ENCODE measurements at regions not wholly inside any gene's neighbourhood (a gene's known extent, or its start where the extent isn't known, plus 50 kb on each side); places are given as distances from the start of the nearest gene placed in this dataset.

GRCh38 chr6:63371104-63371715 lies 51.4 kb upstream of the LGSN start:
- H3K27me3 ChIP-seq (ENCODE audit: control insufficient read depth in 1 of 2, insufficient read depth in 2 of 2, low read length in 2 of 2), result no peaks in the 10 kb centered on the region
- no peak overlapping the region for H3K4me3 ChIP-seq (ENCODE audit: low read length in 2 of 2)
- H3K9ac ChIP-seq (ENCODE audit: low read length in 2 of 2), result no peak overlapping the region
- no peaks in the 10 kb centered on the region for H3K4me1 ChIP-seq (ENCODE audit: control insufficient read depth, insufficient read depth, low read length)
- no peaks in the 10 kb centered on the region for H3K9me3 ChIP-seq (ENCODE audit: control insufficient read depth in 2 of 2, low read length in 2 of 2)
- H3K27ac ChIP-seq (ENCODE audit: low read length), result no peak overlapping the region
- no peaks in the 10 kb centered on the region for H3K36me3 ChIP-seq (ENCODE audit: control insufficient read depth in 2 of 2, insufficient read depth in 2 of 2, low read length in 2 of 2)

GRCh38 chr6:63372951-63373533 lies 53.3 kb upstream of the LGSN start:
- H3K4me3 ChIP-seq (ENCODE audit: low read length in 2 of 2), result no peak overlapping the region
- H3K27me3 ChIP-seq (ENCODE audit: control insufficient read depth in 1 of 2, insufficient read depth in 2 of 2, low read length in 2 of 2), result no peaks in the 10 kb centered on the region
- H3K9me3 ChIP-seq (ENCODE audit: control insufficient read depth in 2 of 2, low read length in 2 of 2), result no peaks in the 10 kb centered on the region
- H3K9ac ChIP-seq (ENCODE audit: low read length in 2 of 2), result no peak overlapping the region
- H3K4me1 ChIP-seq (ENCODE audit: control insufficient read depth, insufficient read depth, low read length), result no peaks in the 10 kb centered on the region
- no peak overlapping the region for H3K27ac ChIP-seq (ENCODE audit: low read length)
- H3K36me3 ChIP-seq (ENCODE audit: control insufficient read depth in 2 of 2, insufficient read depth in 2 of 2, low read length in 2 of 2), result no peaks in the 10 kb centered on the region

DNA sequence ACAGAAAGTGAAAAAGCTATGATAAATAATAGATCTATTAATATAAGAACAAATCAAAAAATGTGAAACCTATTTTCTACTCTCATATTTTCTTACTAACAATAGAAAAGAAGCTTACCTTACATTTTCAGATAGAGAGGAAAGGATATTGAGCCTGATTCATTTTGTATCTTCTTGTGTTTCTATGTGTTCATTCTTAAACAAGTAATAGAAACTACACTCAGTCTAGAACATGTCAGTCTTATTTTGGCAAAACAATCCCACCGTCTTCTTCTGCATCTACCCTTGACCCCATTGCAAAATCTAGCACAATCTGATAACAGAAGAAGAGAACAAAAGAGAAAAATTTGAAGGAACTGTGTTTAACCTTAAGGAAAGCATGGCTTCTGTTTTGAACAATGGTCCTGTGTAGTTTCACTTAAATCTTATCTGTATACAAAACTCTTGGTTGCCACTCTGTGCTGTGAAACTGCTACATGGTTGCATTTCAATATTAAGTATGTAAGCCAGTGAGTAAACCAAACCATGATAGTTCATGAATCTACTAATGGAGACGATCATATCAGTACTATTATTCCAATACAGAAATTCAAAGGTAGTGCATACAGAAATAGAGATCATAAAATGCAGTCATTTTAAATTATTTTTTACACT lies 69.5 kb upstream of the LGSN start:
- Histone ChIP-seq H3K4me1 (ENCODE audit: control insufficient read depth, insufficient read depth, low read length) (no peaks in the 10 kb centered on the region), H3K4me3 (ENCODE audit: low read length in 2 of 2) (no peak overlapping the region), H3K36me3 (ENCODE audit: control insufficient read depth in 2 of 2, insufficient read depth in 2 of 2, low read length in 2 of 2) (no peaks in the 10 kb centered on the region), H3K27ac (ENCODE audit: low read length) (no peak overlapping the region), H3K27me3 (ENCODE audit: control insufficient read depth in 1 of 2, insufficient read depth in 2 of 2, low read length in 2 of 2) (no peaks in the 10 kb centered on the region), H3K9me3 (ENCODE audit: control insufficient read depth in 2 of 2, low read length in 2 of 2) (no peaks in the 10 kb centered on the region), H3K9ac (ENCODE audit: low read length in 2 of 2) (no peak overlapping the region)

- H3K9me3 ChIP-seq (ENCODE audit: control insufficient read depth in 2 of 2, low read length in 2 of 2), result no peaks in the 10 kb centered on the region
- H3K9ac ChIP-seq (ENCODE audit: low read length in 2 of 2), result no peak overlapping the region
- no peak overlapping the region for H3K27ac ChIP-seq (ENCODE audit: low read length)
- H3K36me3 ChIP-seq (ENCODE audit: control insufficient read depth in 2 of 2, insufficient read depth in 2 of 2, low read length in 2 of 2), result no peaks in the 10 kb centered on the region
- no peak overlapping the region for H3K4me3 ChIP-seq (ENCODE audit: low read length in 2 of 2)
- H3K4me1 ChIP-seq (ENCODE audit: control insufficient read depth, insufficient read depth, low read length), result no peaks in the 10 kb centered on the region
- H3K27me3 ChIP-seq (ENCODE audit: control insufficient read depth in 1 of 2, insufficient read depth in 2 of 2, low read length in 2 of 2), result no peaks in the 10 kb centered on the region
Measured at GRCh38 chr6:63391203-63391970, 71.6 kb upstream of the LGSN start.

GRCh38 chr6:63392092-63392724 lies 72.4 kb upstream of the LGSN start:
- H3K4me3 ChIP-seq (ENCODE audit: low read length in 2 of 2), result no peak overlapping the region
- H3K27me3 ChIP-seq (ENCODE audit: control insufficient read depth in 1 of 2, insufficient read depth in 2 of 2, low read length in 2 of 2), result no peaks in the 10 kb centered on the region
- H3K9me3 ChIP-seq (ENCODE audit: control insufficient read depth in 2 of 2, low read length in 2 of 2), result no peaks in the 10 kb centered on the region
- H3K4me1 ChIP-seq (ENCODE audit: control insufficient read depth, insufficient read depth, low read length), result no peaks in the 10 kb centered on the region
- no peak overlapping the region for H3K27ac ChIP-seq (ENCODE audit: low read length)
- H3K36me3 ChIP-seq (ENCODE audit: control insufficient read depth in 2 of 2, insufficient read depth in 2 of 2, low read length in 2 of 2), result no peaks in the 10 kb centered on the region
- H3K9ac ChIP-seq (ENCODE audit: low read length in 2 of 2), result no peak overlapping the region

GRCh38 chr6:63394656-63395308 lies 75.0 kb upstream of the LGSN start:
- Histone ChIP-seq H3K9me3 (ENCODE audit: control insufficient read depth in 2 of 2, low read length in 2 of 2) (no peaks in the 10 kb centered on the region), H3K27me3 (ENCODE audit: control insufficient read depth in 1 of 2, insufficient read depth in 2 of 2, low read length in 2 of 2) (no peaks in the 10 kb centered on the region), H3K36me3 (ENCODE audit: control insufficient read depth in 2 of 2, insufficient read depth in 2 of 2, low read length in 2 of 2) (no peaks in the 10 kb centered on the region), H3K27ac (ENCODE audit: low read length) (no peak overlapping the region), H3K9ac (ENCODE audit: low read length in 2 of 2) (no peak overlapping the region), H3K4me1 (ENCODE audit: control insufficient read depth, insufficient read depth, low read length) (no peaks in the 10 kb centered on the region), H3K4me3 (ENCODE audit: low read length in 2 of 2) (no peak overlapping the region)

- Histone ChIP-seq H3K9me3 (ENCODE audit: control insufficient read depth in 2 of 2, low read length in 2 of 2) (no peaks in the 10 kb centered on the region), H3K9ac (ENCODE audit: low read length in 2 of 2) (no peak overlapping the region), H3K27ac (ENCODE audit: low read length) (no peak overlapping the region)
Measured at GRCh38 chr6:63395381-63395780, 75.6 kb upstream of the LGSN start.

GRCh38 chr6:63403725-63404124 lies 83.9 kb upstream of the LGSN start:
- no peaks in the 10 kb centered on the region for H3K27me3 ChIP-seq (ENCODE audit: control insufficient read depth in 1 of 2, insufficient read depth in 2 of 2, low read length in 2 of 2)
- no peak overlapping the region for H3K27ac ChIP-seq (ENCODE audit: low read length)
- no peak overlapping the region for H3K9ac ChIP-seq (ENCODE audit: low read length in 2 of 2)
- H3K4me1 ChIP-seq (ENCODE audit: control insufficient read depth, insufficient read depth, low read length), result no peaks in the 10 kb centered on the region
- no peaks in the 10 kb centered on the region for H3K36me3 ChIP-seq (ENCODE audit: control insufficient read depth in 2 of 2, insufficient read depth in 2 of 2, low read length in 2 of 2)
- no peak overlapping the region for H3K4me3 ChIP-seq (ENCODE audit: low read length in 2 of 2)
- H3K9me3 ChIP-seq (ENCODE audit: control insufficient read depth in 2 of 2, low read length in 2 of 2), result no peaks in the 10 kb centered on the region

More at GRCh38 chr6:63395381-63395780, 75.6 kb upstream of the LGSN start:
- H3K4me3 ChIP-seq (ENCODE audit: low read length in 2 of 2), result no peak overlapping the region
- H3K27me3 ChIP-seq (ENCODE audit: control insufficient read depth in 1 of 2, insufficient read depth in 2 of 2, low read length in 2 of 2), result no peaks in the 10 kb centered on the region
- no peaks in the 10 kb centered on the region for H3K4me1 ChIP-seq (ENCODE audit: control insufficient read depth, insufficient read depth, low read length)
- no peaks in the 10 kb centered on the region for H3K36me3 ChIP-seq (ENCODE audit: control insufficient read depth in 2 of 2, insufficient read depth in 2 of 2, low read length in 2 of 2)

GRCh38 chr6:63410435-63411426 lies 90.9 kb upstream of the LGSN start:
- no peaks in the 10 kb centered on the region for H3K9me3 ChIP-seq (ENCODE audit: control insufficient read depth in 2 of 2, low read length in 2 of 2)
- H3K27me3 ChIP-seq (ENCODE audit: control insufficient read depth in 1 of 2, insufficient read depth in 2 of 2, low read length in 2 of 2), result no peaks in the 10 kb centered on the region
- H3K4me1 ChIP-seq (ENCODE audit: control insufficient read depth, insufficient read depth, low read length), result no peaks in the 10 kb centered on the region
- H3K9ac ChIP-seq (ENCODE audit: low read length in 2 of 2), result no peak overlapping the region
- H3K36me3 ChIP-seq (ENCODE audit: control insufficient read depth in 2 of 2, insufficient read depth in 2 of 2, low read length in 2 of 2), result no peaks in the 10 kb centered on the region
- no peak overlapping the region for H3K27ac ChIP-seq (ENCODE audit: low read length)
- no peak overlapping the region for H3K4me3 ChIP-seq (ENCODE audit: low read length in 2 of 2)

Data from stomach smooth muscle (tissue), 2 donors.